ENCODE measurements at regions not wholly inside any gene's neighbourhood (a gene's known extent, or its start where the extent isn't known, plus 50 kb on each side); places are given as distances from the start of the nearest gene placed in this dataset.

DNA sequence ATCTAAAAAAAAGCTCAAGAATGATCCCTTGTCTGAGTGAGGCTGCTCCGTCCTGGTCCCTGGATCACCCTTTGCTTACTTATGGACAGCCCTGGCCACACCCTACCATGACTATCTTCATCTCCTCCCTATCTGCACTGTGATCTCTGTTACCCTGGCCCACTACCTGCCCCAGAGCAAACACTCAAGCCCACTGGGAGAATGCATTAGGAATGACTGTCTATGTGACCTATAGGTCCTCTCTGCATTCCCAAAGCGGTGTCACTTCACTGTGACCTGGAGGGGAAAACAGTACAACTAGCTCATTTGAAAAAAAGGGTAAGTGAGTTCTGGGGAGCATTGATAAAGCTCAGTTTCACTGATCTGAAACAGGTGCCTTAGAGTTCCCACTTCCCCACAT lies 86.4 kb upstream of the FOXP4 start:
- H3K27me3 ChIP-seq (ENCODE audit: control insufficient read depth in 2 of 2, insufficient read depth in 2 of 2, low read length in 2 of 2): peaks cover 0 to 2% of the 10 kb centered on the region in 2 donors
- H3K27ac ChIP-seq (ENCODE audit: low read depth in 2 of 2, low read length in 2 of 2): no peak overlapping the region
- no peak overlapping the region for H3K9ac ChIP-seq (ENCODE audit: low read depth in 1 of 2, low read length in 2 of 2)
- H3K36me3 ChIP-seq (ENCODE audit: control insufficient read depth in 2 of 2, insufficient read depth in 2 of 2, low read length in 2 of 2): no peaks in the 10 kb centered on the region
- peaks cover 13 to 23% of the 10 kb centered on the region in 2 donors for H3K4me1 ChIP-seq (ENCODE audit: control insufficient read depth in 2 of 2, insufficient read depth in 2 of 2, low read length in 2 of 2)
- H3K4me3 ChIP-seq (ENCODE audit: low read length in 2 of 2): no peak overlapping the region
- no peaks in the 10 kb centered on the region for H3K9me3 ChIP-seq (ENCODE audit: control insufficient read depth in 2 of 2, low read length in 2 of 2)

DNA sequence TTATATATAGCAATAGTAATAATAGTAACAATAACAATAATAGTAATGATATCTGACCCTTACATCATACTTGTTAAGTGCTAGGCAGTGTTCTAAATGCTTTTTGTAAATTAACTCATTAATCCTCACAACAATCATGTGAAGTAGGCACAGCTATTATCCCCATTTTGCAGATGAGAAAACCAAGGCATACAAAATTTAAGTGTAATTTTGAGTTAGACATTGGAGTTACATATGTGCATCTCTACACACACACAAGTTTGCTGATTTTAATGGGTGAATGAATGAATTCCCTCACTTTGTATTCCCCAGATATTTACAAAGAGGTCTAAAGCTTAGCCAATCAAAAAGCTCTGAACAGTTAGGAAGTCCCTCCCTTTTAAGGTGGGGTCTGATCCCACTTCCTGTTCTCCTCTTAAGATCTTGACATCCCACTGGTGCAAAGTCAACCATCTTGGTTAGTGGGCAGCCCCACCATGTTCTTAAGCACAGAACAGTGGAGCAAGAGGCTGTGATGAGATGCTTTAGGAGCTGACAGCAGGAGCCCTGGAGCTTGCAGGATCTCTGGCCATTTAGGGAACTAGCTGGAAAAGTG lies 85.3 kb upstream of the FOXP4 start:
- Histone ChIP-seq H3K27me3 (ENCODE audit: control insufficient read depth in 2 of 2, insufficient read depth in 2 of 2, low read length in 2 of 2) (peaks cover 0 to 3% of the 10 kb centered on the region in 2 donors), H3K9me3 (ENCODE audit: control insufficient read depth in 2 of 2, low read length in 2 of 2) (no peaks in the 10 kb centered on the region), H3K4me1 (ENCODE audit: control insufficient read depth in 2 of 2, insufficient read depth in 2 of 2, low read length in 2 of 2) (peaks cover 13 to 19% of the 10 kb centered on the region in 2 donors), H3K9ac (ENCODE audit: low read depth in 1 of 2, low read length in 2 of 2) (no peak overlapping the region), H3K36me3 (ENCODE audit: control insufficient read depth in 2 of 2, insufficient read depth in 2 of 2, low read length in 2 of 2) (no peaks in the 10 kb centered on the region), H3K27ac (ENCODE audit: low read depth in 2 of 2, low read length in 2 of 2) (no peak overlapping the region), H3K4me3 (ENCODE audit: low read length in 2 of 2) (no peak overlapping the region)

- Histone ChIP-seq H3K4me3 (ENCODE audit: low read length in 2 of 2) (no peak overlapping the region), H3K9me3 (ENCODE audit: control insufficient read depth in 2 of 2, low read length in 2 of 2) (no peaks in the 10 kb centered on the region), H3K27me3 (ENCODE audit: control insufficient read depth in 2 of 2, insufficient read depth in 2 of 2, low read length in 2 of 2) (peaks cover 0 to 3% of the 10 kb centered on the region in 2 donors), H3K27ac (ENCODE audit: low read depth in 2 of 2, low read length in 2 of 2) (no peak overlapping the region), H3K36me3 (ENCODE audit: control insufficient read depth in 2 of 2, insufficient read depth in 2 of 2, low read length in 2 of 2) (no peaks in the 10 kb centered on the region), H3K4me1 (ENCODE audit: control insufficient read depth in 2 of 2, insufficient read depth in 2 of 2, low read length in 2 of 2) (peaks cover 7 to 8% of the 10 kb centered on the region in 2 donors), H3K9ac (ENCODE audit: low read depth in 1 of 2, low read length in 2 of 2) (no peak overlapping the region)
Observed at GRCh38 chr6:41462033-41462432, 84.1 kb upstream of the FOXP4 start.

GRCh38 chr6:41463062-41463930 lies 82.9 kb upstream of the FOXP4 start:
- H3K4me3 ChIP-seq (ENCODE audit: low read length in 2 of 2): no peak overlapping the region
- no peaks in the 10 kb centered on the region for H3K9me3 ChIP-seq (ENCODE audit: control insufficient read depth in 2 of 2, low read length in 2 of 2)
- peaks cover 0 to 3% of the 10 kb centered on the region in 2 donors for H3K27me3 ChIP-seq (ENCODE audit: control insufficient read depth in 2 of 2, insufficient read depth in 2 of 2, low read length in 2 of 2)
- no peak overlapping the region for H3K27ac ChIP-seq (ENCODE audit: low read depth in 2 of 2, low read length in 2 of 2)
- H3K9ac ChIP-seq (ENCODE audit: low read depth in 1 of 2, low read length in 2 of 2): no peak overlapping the region
- peaks cover 3% of the 10 kb centered on the region in 2 donors for H3K4me1 ChIP-seq (ENCODE audit: control insufficient read depth in 2 of 2, insufficient read depth in 2 of 2, low read length in 2 of 2)
- H3K36me3 ChIP-seq (ENCODE audit: control insufficient read depth in 2 of 2, insufficient read depth in 2 of 2, low read length in 2 of 2): no peaks in the 10 kb centered on the region

- Histone ChIP-seq H3K27ac (ENCODE audit: low read depth in 2 of 2, low read length in 2 of 2) (no peak overlapping the region), H3K9me3 (ENCODE audit: control insufficient read depth in 2 of 2, low read length in 2 of 2) (no peaks in the 10 kb centered on the region), H3K4me3 (ENCODE audit: low read length in 2 of 2) (no peak overlapping the region), H3K4me1 (ENCODE audit: control insufficient read depth in 2 of 2, insufficient read depth in 2 of 2, low read length in 2 of 2) (peaks cover 2 to 3% of the 10 kb centered on the region in 2 donors), H3K27me3 (ENCODE audit: control insufficient read depth in 2 of 2, insufficient read depth in 2 of 2, low read length in 2 of 2) (peaks cover 3 to 4% of the 10 kb centered on the region in 2 donors), H3K9ac (ENCODE audit: low read depth in 1 of 2, low read length in 2 of 2) (no peak overlapping the region), H3K36me3 (ENCODE audit: control insufficient read depth in 2 of 2, insufficient read depth in 2 of 2, low read length in 2 of 2) (no peaks in the 10 kb centered on the region)
Observed at GRCh38 chr6:41464019-41464418, 82.2 kb upstream of the FOXP4 start.

- no peaks in the 10 kb centered on the region for H3K9me3 ChIP-seq (ENCODE audit: control insufficient read depth in 2 of 2, low read length in 2 of 2)
- no peaks in the 10 kb centered on the region for H3K36me3 ChIP-seq (ENCODE audit: control insufficient read depth in 2 of 2, insufficient read depth in 2 of 2, low read length in 2 of 2)
- no peak overlapping the region for H3K4me3 ChIP-seq (ENCODE audit: low read length in 2 of 2)
- no peak overlapping the region for H3K9ac ChIP-seq (ENCODE audit: low read depth in 1 of 2, low read length in 2 of 2)
- H3K4me1 ChIP-seq (ENCODE audit: control insufficient read depth in 2 of 2, insufficient read depth in 2 of 2, low read length in 2 of 2): peaks cover 2 to 3% of the 10 kb centered on the region in 2 donors
- H3K27me3 ChIP-seq (ENCODE audit: control insufficient read depth in 2 of 2, insufficient read depth in 2 of 2, low read length in 2 of 2): peaks cover 3 to 5% of the 10 kb centered on the region in 2 donors
- no peak overlapping the region for H3K27ac ChIP-seq (ENCODE audit: low read depth in 2 of 2, low read length in 2 of 2)
Observed at GRCh38 chr6:41464481-41464880, 81.7 kb upstream of the FOXP4 start.

DNA sequence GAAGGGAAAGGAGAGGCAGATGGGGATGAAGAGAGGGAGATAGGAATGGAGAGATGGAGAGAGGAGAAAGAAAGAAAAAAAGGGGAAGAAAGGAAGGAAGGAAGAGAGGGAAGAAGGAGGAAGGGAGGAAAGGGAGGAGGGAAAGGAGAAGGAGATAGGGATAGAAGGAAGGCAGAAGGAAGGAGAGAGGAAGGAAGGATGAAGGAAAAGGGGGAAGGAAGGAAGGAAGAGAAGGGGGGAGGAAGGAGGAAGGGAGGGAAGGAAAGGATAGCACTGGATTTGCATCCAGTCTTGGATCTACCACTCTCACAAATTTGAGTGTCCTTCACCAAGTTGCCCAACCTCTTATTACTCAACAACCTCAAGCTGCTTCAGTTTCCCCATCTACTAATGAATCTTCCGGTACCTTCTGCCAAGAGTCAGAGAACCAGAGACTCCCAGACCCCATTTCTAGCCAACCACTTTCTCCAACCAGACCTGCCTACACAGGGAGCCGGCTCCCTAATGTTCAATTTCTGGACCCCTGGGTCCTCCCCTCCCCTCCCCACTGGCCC lies 79.7 kb upstream of the FOXP4 start:
- no peak overlapping the region for H3K4me3 ChIP-seq (ENCODE audit: low read length in 2 of 2)
- H3K27ac ChIP-seq (ENCODE audit: low read depth in 2 of 2, low read length in 2 of 2): no peak overlapping the region
- no peak overlapping the region for H3K9ac ChIP-seq (ENCODE audit: low read depth in 1 of 2, low read length in 2 of 2)
- peaks cover 3 to 5% of the 10 kb centered on the region in 2 donors for H3K4me1 ChIP-seq (ENCODE audit: control insufficient read depth in 2 of 2, insufficient read depth in 2 of 2, low read length in 2 of 2)
- no peaks in the 10 kb centered on the region for H3K36me3 ChIP-seq (ENCODE audit: control insufficient read depth in 2 of 2, insufficient read depth in 2 of 2, low read length in 2 of 2)
- peaks cover 8 to 19% of the 10 kb centered on the region in 2 donors for H3K27me3 ChIP-seq (ENCODE audit: control insufficient read depth in 2 of 2, insufficient read depth in 2 of 2, low read length in 2 of 2)
- H3K9me3 ChIP-seq (ENCODE audit: control insufficient read depth in 2 of 2, low read length in 2 of 2): no peaks in the 10 kb centered on the region

- no peak overlapping the region for H3K9ac ChIP-seq (ENCODE audit: low read depth in 1 of 2, low read length in 2 of 2)
- peaks cover 8 to 20% of the 10 kb centered on the region in 2 donors for H3K27me3 ChIP-seq (ENCODE audit: control insufficient read depth in 2 of 2, insufficient read depth in 2 of 2, low read length in 2 of 2)
- peaks cover 3 to 5% of the 10 kb centered on the region in 2 donors for H3K4me1 ChIP-seq (ENCODE audit: control insufficient read depth in 2 of 2, insufficient read depth in 2 of 2, low read length in 2 of 2)
- no peak overlapping the region for H3K4me3 ChIP-seq (ENCODE audit: low read length in 2 of 2)
- no peaks in the 10 kb centered on the region for H3K9me3 ChIP-seq (ENCODE audit: control insufficient read depth in 2 of 2, low read length in 2 of 2)
- H3K36me3 ChIP-seq (ENCODE audit: control insufficient read depth in 2 of 2, insufficient read depth in 2 of 2, low read length in 2 of 2): no peaks in the 10 kb centered on the region
- no peak overlapping the region for H3K27ac ChIP-seq (ENCODE audit: low read depth in 2 of 2, low read length in 2 of 2)
Observed at GRCh38 chr6:41467061-41467460, 79.1 kb upstream of the FOXP4 start.

DNA sequence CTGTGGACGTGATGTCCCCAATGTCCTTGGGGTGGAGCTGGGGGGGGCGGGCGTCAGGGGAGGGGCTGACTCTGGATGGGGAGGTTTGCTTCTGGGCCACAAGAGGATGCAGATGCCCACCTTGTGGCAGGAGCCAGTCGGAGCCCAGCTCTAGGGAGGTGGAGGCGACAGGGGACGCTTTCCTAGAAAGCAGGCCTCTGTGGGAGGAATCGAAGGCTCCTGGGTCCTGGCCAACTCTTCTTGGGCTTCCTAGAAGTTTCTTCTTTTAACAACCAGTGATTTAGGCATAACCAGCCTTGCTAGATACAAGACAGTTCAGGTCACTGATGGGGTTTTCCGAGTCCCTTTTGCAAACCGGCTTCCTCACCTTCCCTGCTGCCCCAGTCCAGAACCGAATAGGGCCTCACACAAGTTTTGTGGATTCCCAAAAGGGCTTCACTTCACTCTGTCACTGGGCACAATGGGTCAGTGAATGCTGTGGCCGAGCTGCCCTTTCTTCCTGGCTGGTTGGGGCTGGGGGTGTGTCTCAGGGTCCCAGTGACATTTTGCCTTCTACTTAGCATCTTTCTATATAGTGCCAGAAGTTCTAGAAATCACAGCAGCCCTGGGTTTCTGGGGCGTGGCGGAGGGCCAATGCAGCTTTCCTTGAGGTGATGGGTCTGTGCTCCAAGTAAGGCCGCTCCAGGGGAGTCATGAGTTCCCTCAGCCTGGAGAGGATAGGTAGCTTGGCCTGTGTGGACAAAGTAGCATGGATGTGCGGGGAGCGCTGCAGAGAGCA lies 78.4 kb upstream of the FOXP4 start:
- no peak overlapping the region for H3K4me3 ChIP-seq (ENCODE audit: low read length in 2 of 2)
- H3K27me3 ChIP-seq (ENCODE audit: control insufficient read depth in 2 of 2, insufficient read depth in 2 of 2, low read length in 2 of 2): peaks cover 8 to 20% of the 10 kb centered on the region in 2 donors
- no peaks in the 10 kb centered on the region for H3K9me3 ChIP-seq (ENCODE audit: control insufficient read depth in 2 of 2, low read length in 2 of 2)
- H3K36me3 ChIP-seq (ENCODE audit: control insufficient read depth in 2 of 2, insufficient read depth in 2 of 2, low read length in 2 of 2): no peaks in the 10 kb centered on the region
- H3K27ac ChIP-seq (ENCODE audit: low read depth in 2 of 2, low read length in 2 of 2): no peak overlapping the region
- H3K4me1 ChIP-seq (ENCODE audit: control insufficient read depth in 2 of 2, insufficient read depth in 2 of 2, low read length in 2 of 2): peaks cover 3 to 5% of the 10 kb centered on the region in 2 donors
- no peak overlapping the region for H3K9ac ChIP-seq (ENCODE audit: low read depth in 1 of 2, low read length in 2 of 2)
